GM21528 (cell line): ENCODE measurements at regions not wholly inside any gene's neighbourhood (a gene's known extent, or its start where the extent isn't known, plus 50 kb on each side); places are given as distances from the start of the nearest gene placed in this dataset.

ENCODE experiments used
- ATAC-seq: cut with Tn5 transposase; IDR thresholded peaks from one replicate; pipeline ENCODE4 v1.9.1; 2021; ENCODE audit warnings: mild to moderate bottlenecking, moderate library complexity; ENCODE audit not compliant: unreplicated experiment, low FRiP score

DNA sequence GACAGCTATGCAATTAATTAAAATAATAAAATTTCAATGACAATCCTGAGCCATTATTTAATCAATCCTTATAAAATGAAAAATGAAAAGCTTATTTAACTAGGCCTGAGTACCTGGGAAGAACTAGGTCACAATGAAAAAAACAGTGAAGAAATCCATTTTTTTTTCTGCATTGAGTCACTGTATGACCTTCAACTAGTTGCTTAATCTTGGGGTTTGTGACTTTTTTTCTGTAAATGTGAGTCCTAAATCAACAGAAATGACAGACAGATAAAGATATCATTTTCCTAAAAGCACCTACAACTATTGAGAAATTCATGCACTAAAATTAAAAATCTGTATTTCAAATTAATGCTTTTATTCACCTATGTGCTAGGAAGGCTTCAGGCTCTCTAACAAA is 96.8 kb downstream of the TMEM26 start:
- no peak for ATAC-seq

DNA sequence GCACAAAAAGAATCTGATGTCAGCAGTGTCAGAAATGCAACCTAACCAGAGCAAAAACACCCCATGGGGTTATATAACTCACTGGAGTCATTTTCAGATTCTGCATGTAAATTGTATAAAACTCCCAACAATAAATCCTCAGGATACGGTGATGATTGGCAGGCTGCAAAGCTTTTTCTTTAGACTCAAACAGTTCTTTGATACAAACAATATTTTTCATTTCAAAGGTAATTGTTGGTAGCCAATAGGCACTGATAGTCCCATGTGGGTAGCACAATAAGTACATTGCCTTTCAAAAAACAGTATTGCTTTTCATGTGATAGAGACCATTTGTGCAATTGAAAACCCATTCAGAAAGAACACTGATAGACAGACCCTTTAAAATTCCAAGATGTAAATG is 98.0 kb downstream of the TMEM26 start:
- no peak for ATAC-seq

GRCh38 chr10:61354401-61354975 is 98.7 kb downstream of the TMEM26 start:
- no peak for ATAC-seq

DNA sequence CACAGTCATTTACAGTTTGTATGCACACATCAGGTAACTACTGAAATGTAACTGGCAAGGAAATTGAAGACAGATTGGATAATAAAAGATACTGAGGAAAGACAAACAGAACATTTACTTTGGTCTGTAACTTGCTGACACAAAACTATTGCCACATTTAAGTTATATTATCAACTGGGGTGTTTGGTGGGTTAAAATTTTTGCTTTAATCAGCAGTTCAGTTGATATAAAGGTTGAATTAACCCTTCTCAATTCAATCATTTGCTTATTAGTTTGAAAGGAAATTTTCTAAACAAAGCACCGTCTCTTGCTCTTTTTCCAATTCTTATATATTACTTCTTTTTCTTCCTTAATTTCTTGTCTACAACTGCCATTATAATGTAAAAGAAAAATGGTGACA is 102.4 kb downstream of the TMEM26 start:
- no peak for ATAC-seq

- ATAC-seq, result no peak
Measured at GRCh38 chr10:61350068-61350467, 103.1 kb downstream of the TMEM26 start.

GRCh38 chr10:61346796-61347413 is 106.3 kb downstream of the TMEM26 start:
- ATAC-seq, result no peak

DNA sequence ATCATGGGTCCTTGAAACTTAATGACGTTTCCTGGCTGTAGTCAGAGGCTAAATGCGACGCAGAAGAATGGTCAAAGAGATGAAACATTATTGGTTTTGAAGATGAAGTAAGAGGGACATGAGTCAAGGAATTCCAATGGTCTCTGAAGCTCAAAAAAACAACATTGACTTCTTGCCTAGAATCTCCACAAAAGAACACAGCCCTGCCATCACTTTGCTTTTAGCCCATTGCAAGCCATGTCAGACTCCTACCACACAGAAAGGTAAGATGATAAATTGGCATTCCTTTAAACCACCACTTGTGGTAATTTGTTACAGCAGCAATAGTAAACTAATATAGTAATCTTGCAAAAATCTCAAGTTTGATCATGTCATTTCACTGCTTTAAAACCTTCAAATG is 109.4 kb downstream of the TMEM26 start:
- no peak for ATAC-seq

GRCh38 chr10:61342858-61343572 is 110.2 kb downstream of the TMEM26 start:
- ATAC-seq, result no peak

DNA sequence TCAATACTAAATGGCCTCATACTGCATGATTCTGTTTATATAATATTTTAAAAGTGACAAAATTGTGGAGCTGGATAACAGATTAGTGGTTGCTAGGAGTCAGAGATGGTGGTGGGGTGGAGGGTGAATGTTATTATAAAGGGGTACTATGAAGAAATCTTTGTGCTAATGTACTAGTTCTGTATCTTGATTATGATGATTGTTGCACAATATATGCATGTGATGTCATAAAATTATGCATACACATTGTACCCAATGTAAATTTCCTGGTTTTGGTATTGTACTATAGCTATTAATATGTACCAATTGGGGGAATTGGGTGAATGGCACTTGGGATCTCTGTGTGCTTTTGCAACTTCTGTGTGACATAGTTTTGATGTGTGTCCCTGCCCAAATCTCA is 112.2 kb downstream of the TMEM26 start:
- ATAC-seq, result no peak

DNA sequence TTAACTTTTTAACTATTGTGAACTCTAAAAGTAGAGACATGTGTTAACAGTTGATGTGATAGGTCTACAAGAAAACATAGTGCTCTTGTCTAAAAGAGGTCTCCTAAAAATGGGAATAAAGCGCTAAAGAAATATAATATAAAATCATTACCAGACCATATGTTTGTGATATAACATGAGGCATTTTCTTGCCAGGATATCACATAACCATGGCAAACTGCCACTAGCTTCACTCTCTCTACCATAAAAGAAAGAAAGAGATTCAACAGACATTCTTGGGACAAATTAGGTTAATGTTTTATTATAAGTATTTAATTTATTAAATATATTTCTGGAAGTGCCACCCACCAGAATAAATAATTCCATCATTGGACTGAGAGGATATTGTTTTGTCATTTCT is 115.0 kb downstream of the TMEM26 start:
- ATAC-seq, result no peak

DNA sequence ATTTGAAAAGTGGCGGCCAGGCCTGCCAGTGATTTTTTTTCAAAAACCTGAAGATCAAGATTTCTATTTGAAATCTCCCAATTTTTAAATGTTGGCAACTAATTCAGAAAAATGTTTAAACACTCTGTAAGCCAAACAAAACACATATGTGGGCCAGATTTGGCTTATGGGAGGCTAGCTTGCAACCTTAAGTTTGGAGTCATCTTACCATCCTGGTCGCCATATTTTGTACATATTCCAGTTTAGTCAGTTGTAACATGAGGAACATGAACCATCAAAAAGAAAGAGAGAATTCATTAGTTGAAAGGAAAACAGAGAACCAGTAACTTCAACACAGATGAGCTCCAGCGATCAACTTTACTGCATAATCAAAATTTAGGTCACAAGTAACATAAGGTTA is 115.4 kb downstream of the TMEM26 start:
- ATAC-seq, result no peak

DNA sequence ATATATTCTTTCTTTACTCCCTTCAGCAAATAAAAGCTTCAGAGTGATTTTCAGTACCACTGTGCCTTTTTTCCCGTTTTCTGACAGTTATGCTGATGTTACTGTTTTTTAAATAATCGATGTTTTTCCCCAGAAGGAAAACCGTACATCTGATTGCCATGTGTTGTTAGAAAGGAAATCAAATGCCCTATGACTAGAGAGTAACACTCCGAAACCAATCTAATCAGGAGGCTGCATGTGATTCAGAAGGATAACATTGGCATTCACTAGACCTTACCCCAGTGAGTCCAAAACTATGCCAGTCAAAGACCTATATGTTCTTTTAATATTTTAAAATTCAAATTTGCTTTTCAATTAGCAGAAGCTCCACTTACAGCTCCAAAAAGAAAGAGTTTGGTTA is 116.3 kb downstream of the TMEM26 start:
- no peak for ATAC-seq

DNA sequence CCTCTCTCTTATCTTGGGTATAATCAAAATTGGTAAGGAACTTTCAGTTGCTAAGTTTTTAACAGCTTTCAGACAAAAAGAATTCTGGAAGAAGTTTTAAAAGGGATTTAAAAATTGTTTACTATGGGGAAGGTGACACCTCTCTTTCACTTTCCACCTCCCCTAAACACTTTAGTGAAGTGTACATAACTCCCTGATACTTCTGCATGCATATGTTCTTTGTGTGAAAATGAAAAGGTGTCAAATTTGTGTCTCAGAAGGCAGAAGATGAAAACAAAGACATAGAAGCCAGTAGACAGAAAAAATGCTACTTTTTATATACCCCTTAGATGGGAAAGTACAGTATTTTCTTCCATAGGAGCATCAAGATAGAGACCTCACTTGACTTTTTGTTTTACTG is 117.8 kb downstream of the TMEM26 start:
- no peak for ATAC-seq

GRCh38 chr10:61332581-61332980 is 120.6 kb downstream of the TMEM26 start:
- no peak for ATAC-seq

- no peak for ATAC-seq
Measured at GRCh38 chr10:61330669-61331068, 122.5 kb downstream of the TMEM26 start.

DNA sequence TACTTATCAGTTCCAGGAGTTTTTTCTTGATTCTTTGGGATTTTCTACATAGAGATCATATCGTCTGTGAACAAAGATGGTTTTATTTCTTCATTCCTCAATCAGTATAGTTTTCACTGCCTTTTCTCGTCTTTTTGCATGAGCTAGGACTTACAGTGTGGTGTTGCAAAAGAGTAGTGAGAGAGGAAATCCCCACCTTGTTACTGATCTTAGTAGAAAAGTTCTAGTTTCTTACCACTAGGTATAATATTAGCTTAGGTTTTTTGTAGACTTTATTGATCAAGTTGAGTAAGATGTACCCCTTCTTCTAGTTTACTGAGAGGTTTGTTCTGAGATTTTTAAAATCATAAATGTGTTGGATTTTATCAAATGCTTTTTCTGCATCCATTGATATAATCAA is 123.3 kb downstream of the TMEM26 start:
- ATAC-seq, result no peak

- no peak for ATAC-seq
Measured at GRCh38 chr10:61325223-61325960, 127.8 kb downstream of the TMEM26 start.

DNA sequence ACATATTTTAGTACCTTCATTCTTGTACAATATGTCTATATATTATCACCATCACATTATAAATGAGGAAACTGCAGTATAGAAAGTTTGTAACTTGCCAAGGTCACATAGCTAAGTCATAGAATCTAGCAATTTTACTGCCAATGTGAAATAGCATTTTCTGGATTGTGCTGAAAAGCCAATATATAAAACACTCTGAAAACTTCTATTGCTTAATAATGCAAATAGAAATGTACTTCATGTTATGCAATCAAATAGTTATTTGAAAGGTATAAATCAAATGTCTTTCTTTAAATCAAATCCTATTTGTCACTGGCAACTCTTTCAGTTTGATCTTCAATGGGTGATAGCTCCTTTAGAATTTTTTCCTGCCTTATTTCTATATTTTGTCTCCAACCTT is 129.5 kb downstream of the TMEM26 start:
- no peak for ATAC-seq

- ATAC-seq, result no peak
Measured at GRCh38 chr10:61321041-61321857, 131.9 kb downstream of the TMEM26 start.

- no peak for ATAC-seq
Measured at GRCh38 chr10:61320257-61320587, 133.0 kb downstream of the TMEM26 start.
